ENCODE measurements at regions not wholly inside any gene's neighbourhood (a gene's known extent, or its start where the extent isn't known, plus 50 kb on each side); places are given as distances from the start of the nearest gene placed in this dataset.

GRCh38 chr2:104487366-104487765, 366.5 kb upstream of the POU3F3 start:
- TF ChIP-seq, protein P1, sequence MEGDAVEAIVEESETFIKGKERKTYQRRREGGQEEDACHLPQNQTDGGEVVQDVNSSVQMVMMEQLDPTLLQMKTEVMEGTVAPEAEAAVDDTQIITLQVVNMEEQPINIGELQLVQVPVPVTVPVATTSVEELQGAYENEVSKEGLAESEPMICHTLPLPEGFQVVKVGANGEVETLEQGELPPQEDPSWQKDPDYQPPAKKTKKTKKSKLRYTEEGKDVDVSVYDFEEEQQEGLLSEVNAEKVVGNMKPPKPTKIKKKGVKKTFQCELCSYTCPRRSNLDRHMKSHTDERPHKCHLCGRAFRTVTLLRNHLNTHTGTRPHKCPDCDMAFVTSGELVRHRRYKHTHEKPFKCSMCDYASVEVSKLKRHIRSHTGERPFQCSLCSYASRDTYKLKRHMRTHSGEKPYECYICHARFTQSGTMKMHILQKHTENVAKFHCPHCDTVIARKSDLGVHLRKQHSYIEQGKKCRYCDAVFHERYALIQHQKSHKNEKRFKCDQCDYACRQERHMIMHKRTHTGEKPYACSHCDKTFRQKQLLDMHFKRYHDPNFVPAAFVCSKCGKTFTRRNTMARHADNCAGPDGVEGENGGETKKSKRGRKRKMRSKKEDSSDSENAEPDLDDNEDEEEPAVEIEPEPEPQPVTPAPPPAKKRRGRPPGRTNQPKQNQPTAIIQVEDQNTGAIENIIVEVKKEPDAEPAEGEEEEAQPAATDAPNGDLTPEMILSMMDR (IDR thresholded peaks at IDR 0.05; ENCODE audit: low read length), result no peak
- no peak for TF ChIP-seq EZH2phosphoT487 (IDR thresholded peaks at IDR 0.05; ENCODE audit: low read length)

Data from MM.1S (cell line).